HL-60 (cell line): ENCODE measurements at regions not wholly inside any gene's neighbourhood (a gene's known extent, or its start where the extent isn't known, plus 50 kb on each side); places are given as distances from the start of the nearest gene placed in this dataset.

Experiments used
- CTCF ChIP-seq: IDR thresholded peaks from one replicate; pipeline ENCODE4 v1.5.1; 2011; ENCODE audit warnings: low read length, control low read depth, inconsistent platforms; ENCODE audit not compliant: insufficient read depth
- GABPA ChIP-seq: IDR thresholded peaks from 2 replicates; pipeline ENCODE4 v1.6.1; 2012; ENCODE audit warnings: low read depth
- POLR2AphosphoS5 ChIP-seq: IDR thresholded peaks from 2 replicates; pipeline ENCODE4 v1.6.1; 2012; ENCODE audit warnings: low read depth
- TF ChIP-seq, protein P1 (sequence below): IDR thresholded peaks from 2 replicates; pipeline ENCODE4 v1.6.1; 2012; ENCODE audit warnings: low read depth; ENCODE audit not compliant: insufficient replicate concordance

- no peak for TF ChIP-seq CTCF
- TF ChIP-seq GABPA, result no peak
- no peak for TF ChIP-seq POLR2AphosphoS5
- TF ChIP-seq, protein P1, sequence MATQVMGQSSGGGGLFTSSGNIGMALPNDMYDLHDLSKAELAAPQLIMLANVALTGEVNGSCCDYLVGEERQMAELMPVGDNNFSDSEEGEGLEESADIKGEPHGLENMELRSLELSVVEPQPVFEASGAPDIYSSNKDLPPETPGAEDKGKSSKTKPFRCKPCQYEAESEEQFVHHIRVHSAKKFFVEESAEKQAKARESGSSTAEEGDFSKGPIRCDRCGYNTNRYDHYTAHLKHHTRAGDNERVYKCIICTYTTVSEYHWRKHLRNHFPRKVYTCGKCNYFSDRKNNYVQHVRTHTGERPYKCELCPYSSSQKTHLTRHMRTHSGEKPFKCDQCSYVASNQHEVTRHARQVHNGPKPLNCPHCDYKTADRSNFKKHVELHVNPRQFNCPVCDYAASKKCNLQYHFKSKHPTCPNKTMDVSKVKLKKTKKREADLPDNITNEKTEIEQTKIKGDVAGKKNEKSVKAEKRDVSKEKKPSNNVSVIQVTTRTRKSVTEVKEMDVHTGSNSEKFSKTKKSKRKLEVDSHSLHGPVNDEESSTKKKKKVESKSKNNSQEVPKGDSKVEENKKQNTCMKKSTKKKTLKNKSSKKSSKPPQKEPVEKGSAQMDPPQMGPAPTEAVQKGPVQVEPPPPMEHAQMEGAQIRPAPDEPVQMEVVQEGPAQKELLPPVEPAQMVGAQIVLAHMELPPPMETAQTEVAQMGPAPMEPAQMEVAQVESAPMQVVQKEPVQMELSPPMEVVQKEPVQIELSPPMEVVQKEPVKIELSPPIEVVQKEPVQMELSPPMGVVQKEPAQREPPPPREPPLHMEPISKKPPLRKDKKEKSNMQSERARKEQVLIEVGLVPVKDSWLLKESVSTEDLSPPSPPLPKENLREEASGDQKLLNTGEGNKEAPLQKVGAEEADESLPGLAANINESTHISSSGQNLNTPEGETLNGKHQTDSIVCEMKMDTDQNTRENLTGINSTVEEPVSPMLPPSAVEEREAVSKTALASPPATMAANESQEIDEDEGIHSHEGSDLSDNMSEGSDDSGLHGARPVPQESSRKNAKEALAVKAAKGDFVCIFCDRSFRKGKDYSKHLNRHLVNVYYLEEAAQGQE, result no peak
Measured at GRCh38 chr22:22812031-22812905, 75.3 kb upstream of the IGLL5 start.
